ENCODE measurements at regions not wholly inside any gene's neighbourhood (a gene's known extent, or its start where the extent isn't known, plus 50 kb on each side); places are given as distances from the start of the nearest gene placed in this dataset.
"Not testable (repeated sequence)": the region's sequence is repeated elsewhere in the genome, so short reads cannot be mapped to it uniquely, and the experiment has no call there.

GRCh38 chr6:67224989-67225388 lies 1410.1 kb upstream of the ADGRB3 start:
- no peak for DNase-seq (ENCODE audit: low read depth)

- DNase-seq (ENCODE audit: low read depth) = no peak
Measured at GRCh38 chr6:67221226-67221625, 1413.9 kb upstream of the ADGRB3 start.

DNA sequence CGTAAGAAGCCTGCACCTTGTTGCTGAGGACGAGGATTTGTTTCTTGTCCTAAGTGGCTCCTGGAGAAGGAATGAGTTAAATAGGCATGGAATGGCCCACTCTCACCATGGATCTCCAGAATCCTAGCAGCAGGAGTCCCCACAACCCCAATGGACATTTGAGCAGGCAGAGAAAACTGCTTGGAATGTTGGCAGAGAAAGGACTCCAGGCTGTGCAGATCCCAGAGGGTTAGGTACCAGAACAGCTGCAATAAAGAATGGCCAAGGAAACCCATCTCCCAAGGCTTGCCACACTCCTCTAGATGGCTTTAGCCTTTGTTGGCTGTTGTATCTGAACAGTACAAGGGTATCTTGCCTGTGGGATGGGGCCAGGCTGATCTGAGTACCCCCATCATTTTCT lies 1415.7 kb upstream of the ADGRB3 start:
- no peak for DNase-seq (ENCODE audit: low read depth)

- no peak for DNase-seq (ENCODE audit: low read depth)
Measured at GRCh38 chr6:67212584-67212983, 1422.5 kb upstream of the ADGRB3 start.

DNA sequence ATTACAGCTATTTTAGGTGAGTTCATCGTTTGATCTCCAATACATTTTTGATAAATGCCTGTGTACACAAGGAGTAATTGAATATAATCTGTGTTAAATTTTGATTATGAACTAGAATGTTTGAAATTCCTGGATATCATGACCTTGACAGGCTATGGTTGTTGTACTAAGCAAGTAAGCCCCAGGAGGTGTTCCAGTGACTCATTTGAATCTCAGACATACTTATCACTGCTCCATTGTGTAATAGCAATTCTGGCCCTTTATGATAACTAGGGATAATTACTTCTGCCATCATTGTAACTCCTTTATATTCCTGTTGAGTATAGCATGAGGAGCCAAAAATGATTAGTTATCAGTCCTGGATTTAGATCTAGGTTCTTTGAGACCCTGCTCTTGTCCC lies 1424.6 kb upstream of the ADGRB3 start:
- DNase-seq (ENCODE audit: low read depth) = peak; percentile 13

DNA sequence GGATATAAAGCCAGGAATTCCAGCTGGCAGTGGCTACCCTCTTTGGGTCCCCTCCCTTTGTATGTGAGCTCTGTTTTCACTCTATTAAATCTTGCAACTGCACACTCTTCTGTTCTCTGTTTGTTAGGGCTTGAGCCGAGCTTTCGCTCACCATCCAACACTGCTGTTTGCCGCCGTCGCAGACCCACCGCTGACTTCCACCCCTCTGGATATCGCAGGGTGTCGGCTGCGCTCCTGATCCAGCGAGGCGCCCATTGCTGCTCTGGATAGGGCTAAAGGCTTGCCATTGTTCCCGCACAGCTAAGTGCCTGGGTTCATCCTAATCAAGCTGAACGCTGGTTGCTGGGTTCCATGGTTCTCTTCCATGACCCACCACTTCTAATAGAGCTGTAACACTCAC lies 1433.5 kb upstream of the ADGRB3 start:
- DNase-seq (ENCODE audit: low read depth) = no peak

GRCh38 chr6:67200626-67201403 lies 1434.3 kb upstream of the ADGRB3 start:
- no peak for DNase-seq (ENCODE audit: low read depth)

GRCh38 chr6:67199425-67199824 lies 1435.7 kb upstream of the ADGRB3 start:
- no peak for DNase-seq (ENCODE audit: low read depth)

- no peak for DNase-seq (ENCODE audit: low read depth)
Measured at GRCh38 chr6:67190733-67191132, 1444.3 kb upstream of the ADGRB3 start.

DNA sequence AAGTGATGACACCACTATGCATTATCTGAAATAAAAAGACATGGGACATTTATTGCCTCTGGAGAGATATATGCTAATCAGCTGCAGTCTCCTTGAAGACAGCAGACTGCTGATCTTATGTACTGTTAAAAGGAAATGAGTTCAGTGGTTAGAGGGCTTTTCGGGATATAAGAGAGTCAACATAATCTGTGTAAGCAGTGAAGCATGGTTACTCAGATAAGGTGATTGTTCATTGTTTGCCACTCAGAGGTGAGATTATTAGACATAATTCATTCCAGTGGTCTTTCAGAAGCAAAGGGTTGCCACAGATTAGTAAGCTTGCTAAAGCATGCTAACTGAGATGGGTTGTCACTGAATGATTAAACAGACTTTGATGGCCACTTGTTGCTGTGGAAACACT lies 1450.7 kb upstream of the ADGRB3 start:
- no peak for DNase-seq (ENCODE audit: low read depth)

DNA sequence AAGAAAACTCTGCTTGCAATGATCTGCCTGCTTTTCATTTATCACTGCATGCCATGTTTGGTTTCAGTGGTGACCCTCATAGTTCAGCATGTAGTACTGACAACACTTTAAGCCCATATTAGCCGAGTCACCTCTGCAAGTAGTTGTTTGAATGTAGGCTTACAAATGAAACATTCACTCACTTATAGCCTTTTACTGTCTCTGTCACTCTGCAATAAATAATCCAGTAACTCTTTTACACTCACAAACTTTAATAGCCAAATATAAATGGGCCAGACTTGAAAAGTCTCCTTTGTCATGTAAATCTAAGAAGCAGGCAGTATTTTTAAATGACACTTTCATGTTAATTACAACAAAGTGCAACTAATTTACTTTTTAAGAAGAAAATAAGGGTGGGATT lies 1460.0 kb upstream of the ADGRB3 start:
- DNase-seq (ENCODE audit: low read depth) = no peak

- no peak for DNase-seq (ENCODE audit: low read depth)
Measured at GRCh38 chr6:67165606-67166005, 1458.6 kb upstream of the EYS start.

- no peak for DNase-seq (ENCODE audit: low read depth)
Measured at GRCh38 chr6:67160820-67161219, 1453.8 kb upstream of the EYS start.

DNA sequence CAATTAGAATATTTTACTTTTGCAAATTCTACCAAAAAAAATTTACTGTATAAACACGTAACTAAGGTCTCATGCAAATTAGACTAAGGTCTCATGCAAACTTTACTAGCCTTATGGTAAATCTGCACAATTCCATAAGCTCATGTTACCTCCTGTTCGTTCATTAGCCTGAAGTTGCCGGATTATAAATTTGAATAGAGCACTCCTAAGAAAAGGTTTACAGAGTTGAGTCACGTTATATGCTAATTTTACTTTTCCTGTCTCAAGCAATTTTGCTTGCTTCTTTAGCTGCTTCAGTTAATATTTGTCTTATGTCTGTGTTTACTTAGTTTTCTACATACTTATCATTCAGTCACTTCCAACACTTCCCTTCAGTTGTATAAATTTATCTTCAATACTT lies 1434.0 kb upstream of the EYS start:
- DNase-seq (ENCODE audit: low read depth) = no peak

DNA sequence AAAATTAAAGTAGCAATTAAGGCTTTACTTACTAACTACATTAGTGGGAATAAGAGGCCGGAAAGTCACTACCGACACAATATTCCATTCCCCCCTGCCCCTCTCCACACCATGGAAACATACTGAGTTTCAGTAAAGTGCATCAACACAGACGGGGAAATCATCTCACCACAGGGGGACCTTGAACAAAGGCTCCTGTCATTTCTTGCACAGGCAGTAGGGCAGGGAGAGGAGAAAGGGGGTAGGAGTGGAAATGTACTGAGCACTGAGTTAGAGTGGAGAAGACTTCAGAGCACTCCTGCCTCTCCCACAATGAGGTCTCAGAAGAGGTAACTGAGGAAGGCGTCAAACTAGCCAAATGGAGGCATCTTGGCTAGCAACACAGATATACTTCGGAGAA lies 1426.9 kb upstream of the EYS start:
- no peak for DNase-seq (ENCODE audit: low read depth)

DNA sequence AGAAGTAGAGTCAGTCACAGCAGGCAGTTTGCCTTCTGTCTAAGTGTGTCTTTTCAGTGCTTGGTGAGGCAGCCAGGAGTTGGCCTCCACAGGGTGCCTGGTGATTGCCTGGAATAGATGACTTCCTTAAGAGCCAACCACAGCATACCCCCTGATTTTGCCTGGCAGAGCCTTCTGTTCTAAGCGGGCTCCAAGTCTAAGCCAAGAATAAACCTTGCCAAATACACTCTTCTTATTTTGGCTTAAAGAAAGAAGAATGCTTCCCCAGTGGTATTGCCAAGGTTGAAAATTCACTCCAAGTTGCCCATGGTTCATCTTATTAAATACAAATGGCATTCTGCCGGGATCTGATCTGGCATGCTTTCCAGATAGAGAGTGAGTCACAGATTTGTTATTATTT lies 1424.8 kb upstream of the EYS start:
- no peak for DNase-seq (ENCODE audit: low read depth)

DNA sequence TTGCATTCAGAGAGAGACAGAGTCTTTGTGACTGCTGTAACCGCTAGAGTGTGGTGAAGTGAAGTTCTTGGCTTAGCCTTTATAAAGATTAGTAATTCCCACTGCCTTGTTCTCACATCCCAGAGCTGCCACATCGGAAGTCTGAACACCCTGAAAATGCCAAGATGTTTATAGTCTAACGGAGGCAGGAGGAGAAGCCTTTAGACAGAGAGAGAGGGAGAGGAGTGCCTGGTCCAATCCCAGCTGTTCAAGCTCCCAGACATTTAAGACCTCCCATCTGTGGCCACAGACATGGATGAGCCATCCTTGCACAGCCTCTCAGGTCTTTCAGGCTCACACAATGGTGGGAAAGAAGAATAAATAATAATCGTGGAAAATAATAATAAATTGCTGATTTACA lies 1422.8 kb upstream of the EYS start:
- no peak for DNase-seq (ENCODE audit: low read depth)

GRCh38 chr6:67127041-67127440 lies 1420.0 kb upstream of the EYS start:
- DNase-seq (ENCODE audit: low read depth) = no peak

DNA sequence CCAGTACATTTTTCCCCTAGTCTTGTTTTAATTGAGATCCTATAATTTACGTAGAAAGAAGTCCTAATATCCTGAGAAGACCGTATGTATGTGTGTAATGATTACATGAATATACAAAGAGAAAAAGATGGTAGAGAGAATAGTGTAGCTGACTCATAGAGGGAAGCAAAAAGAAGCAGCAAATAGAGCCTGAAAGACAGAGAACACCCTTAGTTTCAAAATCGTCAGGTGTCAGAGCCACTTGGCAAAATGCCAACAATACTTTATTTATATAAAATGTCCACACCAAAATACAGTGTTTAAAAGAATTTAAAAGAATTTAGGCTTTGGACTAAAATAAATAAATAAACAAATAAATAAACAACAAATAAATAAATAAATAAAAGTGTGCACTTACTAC lies 1414.1 kb upstream of the EYS start:
- no peak for DNase-seq (ENCODE audit: low read depth)

DNA sequence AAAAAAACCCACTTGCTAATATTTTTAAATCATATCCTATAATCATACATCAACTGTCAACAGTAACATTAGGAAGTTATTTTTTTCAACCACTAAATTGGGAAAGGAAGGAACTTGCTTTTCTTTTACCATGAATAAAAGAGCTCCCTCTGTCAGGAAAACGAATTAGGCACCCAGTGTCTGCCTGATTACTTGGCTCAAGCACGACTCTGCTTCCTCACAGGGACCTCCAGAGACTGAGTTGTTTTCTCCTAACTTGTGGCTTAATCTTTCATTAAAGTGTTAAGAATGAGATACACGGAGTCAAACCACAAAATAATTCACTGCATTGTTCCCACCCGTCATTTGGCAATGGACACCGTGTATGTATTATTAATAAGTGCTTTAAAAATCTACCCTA lies 1405.1 kb upstream of the EYS start:
- DNase-seq (ENCODE audit: low read depth) = no peak

- DNase-seq (ENCODE audit: low read depth) = peak; percentile 7
Measured at GRCh38 chr6:67102743-67103142, 1395.7 kb upstream of the EYS start.

GRCh38 chr6:67095618-67096226 lies 1388.7 kb upstream of the EYS start:
- not testable (repeated sequence) for DNase-seq (ENCODE audit: low read depth)

DNA sequence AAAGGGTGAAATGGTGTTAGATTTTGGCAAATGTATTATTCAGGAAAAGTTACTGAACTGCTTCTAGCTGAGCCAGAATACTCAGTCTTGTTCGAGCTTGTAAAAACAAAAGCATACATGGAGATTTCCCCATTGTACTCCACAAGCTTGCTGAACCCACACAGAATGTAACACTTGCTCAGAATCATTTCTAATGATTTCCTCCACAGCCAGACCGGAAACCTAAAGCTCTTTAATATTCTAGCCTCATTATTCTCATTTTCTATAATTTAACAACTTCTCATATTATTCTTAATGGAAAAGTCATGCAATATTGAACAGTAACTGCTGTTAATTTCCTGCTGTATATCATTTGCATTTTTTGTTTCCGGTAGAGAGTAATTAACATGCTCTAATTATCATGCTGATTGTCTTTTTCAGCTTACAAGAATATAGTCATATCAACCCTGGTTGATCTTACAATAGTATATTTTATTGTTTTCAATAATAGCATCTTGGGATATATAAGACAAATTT lies 1387.5 kb upstream of the EYS start:
- DNase-seq (ENCODE audit: low read depth) = no peak

DNA sequence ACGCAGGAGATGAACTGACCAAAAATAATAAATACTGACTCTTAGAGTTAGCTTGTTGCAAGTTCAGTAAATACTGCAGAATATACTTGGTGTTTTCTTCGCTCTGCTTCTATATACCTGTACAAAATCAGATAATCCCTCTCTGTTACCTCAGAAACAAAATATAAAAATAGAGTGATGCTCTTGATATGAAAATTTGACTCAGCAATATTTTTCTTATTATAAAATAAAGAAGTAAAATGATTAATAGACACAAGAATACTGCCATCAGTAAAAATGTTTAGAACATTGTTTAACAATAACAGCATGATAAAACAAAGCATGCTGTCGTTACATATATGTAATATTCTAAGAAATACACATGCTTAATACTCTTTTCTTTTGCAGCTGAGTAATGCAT lies 1366.9 kb upstream of the EYS start:
- DNase-seq (ENCODE audit: low read depth) = no peak

Measured in renal cortical epithelial cell (primary cell).